Glutamatergic neuron (in vitro differentiated cells): ENCODE measurements at regions not wholly inside any gene's neighbourhood (a gene's known extent, or its start where the extent isn't known, plus 50 kb on each side); places are given as distances from the start of the nearest gene placed in this dataset.

ENCODE experiments used
- DNase-seq: peaks from one replicate; pipeline ENCODE4 v3.0.0; 2022
- H3K27ac Mint-ChIP-seq: one replicate; pipeline ENCODE4 v1.8.0; 2020; ENCODE audit warnings: mild to moderate bottlenecking, mixed read lengths, inconsistent platforms; ENCODE audit not compliant: unreplicated experiment
- H3K27me3 Mint-ChIP-seq: one replicate; pipeline ENCODE4 v1.8.0; 2020; ENCODE audit warnings: mild to moderate bottlenecking, moderate library complexity, mixed read lengths, inconsistent platforms; ENCODE audit not compliant: unreplicated experiment
- H3K36me3 Mint-ChIP-seq: one replicate; pipeline ENCODE4 v1.8.0; 2020; ENCODE audit warnings: mild to moderate bottlenecking, mixed read lengths, inconsistent platforms; ENCODE audit not compliant: unreplicated experiment
- H3K4me1 Mint-ChIP-seq: one replicate; pipeline ENCODE4 v1.8.0; 2020; ENCODE audit warnings: mild to moderate bottlenecking, low read depth, mixed read lengths, inconsistent platforms; ENCODE audit not compliant: unreplicated experiment
- H3K4me3 Mint-ChIP-seq: one replicate; pipeline ENCODE4 v1.8.0; 2020; ENCODE audit warnings: mild to moderate bottlenecking, mixed read lengths, inconsistent platforms; ENCODE audit not compliant: unreplicated experiment
- H3K9me3 Mint-ChIP-seq: one replicate; pipeline ENCODE4 v1.8.0; 2020; ENCODE audit warnings: mild to moderate bottlenecking, moderate library complexity, mixed read lengths, inconsistent platforms; ENCODE audit not compliant: unreplicated experiment
- TF ChIP-seq, protein P1 (sequence below): fragments of 200-600 bp; sonication (generic); IDR thresholded peaks from one replicate; pipeline ENCODE4 v1.5.0; 2021; ENCODE audit not compliant: partially characterized antibody, unreplicated experiment

DNA sequence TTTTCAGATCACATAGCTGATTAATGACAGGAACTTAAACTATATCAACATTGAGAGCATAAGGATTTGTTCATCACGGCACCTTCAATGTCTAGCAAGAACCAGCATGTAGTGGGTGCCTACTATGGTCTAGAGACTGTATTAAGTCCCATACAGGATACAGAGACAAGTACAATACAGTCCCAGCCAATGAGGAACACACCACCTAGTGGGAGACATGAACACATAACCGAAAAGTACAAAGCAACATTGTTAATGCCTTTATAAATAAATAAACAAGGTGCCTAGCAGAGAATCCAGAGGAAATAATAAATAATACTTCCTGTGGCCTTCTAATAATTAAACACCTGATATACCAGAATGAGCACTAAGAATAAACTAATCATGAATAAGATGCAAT, 87.7 kb upstream of the OPCML start:
- Mint-ChIP-seq H3K27me3 (no peaks in the 10 kb centered on the region), H3K4me3 (no peak overlapping the region), H3K4me1 (no peaks in the 10 kb centered on the region), H3K9me3 (peaks cover 3% of the 10 kb centered on the region), H3K36me3 (peaks cover 10% of the 10 kb centered on the region), H3K27ac (no peak overlapping the region)
- no peak for DNase-seq
- TF ChIP-seq, protein P1, sequence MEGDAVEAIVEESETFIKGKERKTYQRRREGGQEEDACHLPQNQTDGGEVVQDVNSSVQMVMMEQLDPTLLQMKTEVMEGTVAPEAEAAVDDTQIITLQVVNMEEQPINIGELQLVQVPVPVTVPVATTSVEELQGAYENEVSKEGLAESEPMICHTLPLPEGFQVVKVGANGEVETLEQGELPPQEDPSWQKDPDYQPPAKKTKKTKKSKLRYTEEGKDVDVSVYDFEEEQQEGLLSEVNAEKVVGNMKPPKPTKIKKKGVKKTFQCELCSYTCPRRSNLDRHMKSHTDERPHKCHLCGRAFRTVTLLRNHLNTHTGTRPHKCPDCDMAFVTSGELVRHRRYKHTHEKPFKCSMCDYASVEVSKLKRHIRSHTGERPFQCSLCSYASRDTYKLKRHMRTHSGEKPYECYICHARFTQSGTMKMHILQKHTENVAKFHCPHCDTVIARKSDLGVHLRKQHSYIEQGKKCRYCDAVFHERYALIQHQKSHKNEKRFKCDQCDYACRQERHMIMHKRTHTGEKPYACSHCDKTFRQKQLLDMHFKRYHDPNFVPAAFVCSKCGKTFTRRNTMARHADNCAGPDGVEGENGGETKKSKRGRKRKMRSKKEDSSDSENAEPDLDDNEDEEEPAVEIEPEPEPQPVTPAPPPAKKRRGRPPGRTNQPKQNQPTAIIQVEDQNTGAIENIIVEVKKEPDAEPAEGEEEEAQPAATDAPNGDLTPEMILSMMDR: peak; percentile 45

DNA sequence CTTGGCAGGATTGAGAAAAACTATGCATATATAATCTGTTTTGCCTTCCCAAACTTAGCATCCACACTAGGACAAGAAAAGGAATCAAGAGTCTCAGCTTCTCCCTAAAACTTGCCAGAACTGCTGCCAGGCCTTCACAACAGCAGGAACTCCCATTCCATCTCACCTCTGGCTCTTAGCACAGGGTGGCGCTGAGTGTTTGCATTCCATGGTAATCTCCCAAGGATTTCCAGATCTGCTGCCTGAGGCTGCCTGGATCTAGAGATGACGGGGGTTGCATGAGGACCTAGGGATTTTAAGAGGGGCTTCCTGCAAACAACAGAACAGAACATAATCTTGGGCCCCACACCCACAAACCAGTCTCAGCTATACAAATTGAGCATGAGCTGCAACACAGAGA, 87.1 kb upstream of the OPCML start:
- no peak for DNase-seq
- Mint-ChIP-seq H3K27ac (no peak overlapping the region), H3K27me3 (no peaks in the 10 kb centered on the region), H3K36me3 (peaks cover 10% of the 10 kb centered on the region), H3K9me3 (peaks cover 3% of the 10 kb centered on the region), H3K4me1 (no peaks in the 10 kb centered on the region), H3K4me3 (no peak overlapping the region)
- TF ChIP-seq, protein P1: no peak

DNA sequence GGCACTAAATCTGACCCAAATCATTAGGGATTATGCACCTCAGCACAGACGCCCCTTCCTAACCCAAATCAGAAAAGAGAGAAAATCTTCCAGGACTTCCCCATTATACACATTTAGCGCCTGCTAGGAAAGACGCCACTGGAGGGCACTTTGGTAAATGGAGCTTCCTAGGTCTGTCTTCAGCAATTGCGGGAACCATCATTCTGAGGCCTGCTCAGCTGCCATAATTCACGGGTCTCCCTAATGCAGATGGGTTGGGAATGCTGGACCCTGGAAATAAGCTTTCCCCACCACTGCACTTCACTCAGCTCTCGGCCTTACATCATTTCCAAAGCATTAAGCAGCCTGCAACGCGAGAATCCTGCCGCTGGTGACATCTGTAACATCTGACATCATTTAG, 86.2 kb upstream of the OPCML start:
- Mint-ChIP-seq H3K9me3 (peaks cover 3% of the 10 kb centered on the region), H3K36me3 (peaks cover 10% of the 10 kb centered on the region), H3K27me3 (no peaks in the 10 kb centered on the region), H3K4me1 (no peaks in the 10 kb centered on the region), H3K4me3 (no peak overlapping the region), H3K27ac (no peak overlapping the region)
- TF ChIP-seq, protein P1: no peak
- no peak for DNase-seq

- H3K27me3 Mint-ChIP-seq: peaks cover 3% of the 10 kb centered on the region
- H3K4me1 Mint-ChIP-seq: no peaks in the 10 kb centered on the region
- DNase-seq: no peak
- TF ChIP-seq, protein P1: no peak
- H3K9me3 Mint-ChIP-seq: no peaks in the 10 kb centered on the region
- H3K27ac Mint-ChIP-seq: no peak overlapping the region
- H3K36me3 Mint-ChIP-seq: peaks cover 7% of the 10 kb centered on the region
- no peak overlapping the region for H3K4me3 Mint-ChIP-seq
Measured at GRCh38 chr11:133608496-133608895, 76.2 kb upstream of the OPCML start.

GRCh38 chr11:133606124-133606523, 73.8 kb upstream of the OPCML start:
- H3K27ac Mint-ChIP-seq: no peak overlapping the region
- DNase-seq: no peak
- H3K9me3 Mint-ChIP-seq: no peaks in the 10 kb centered on the region
- no peak overlapping the region for H3K4me3 Mint-ChIP-seq
- TF ChIP-seq, protein P1: no peak
- no peaks in the 10 kb centered on the region for H3K4me1 Mint-ChIP-seq
- peaks cover 7% of the 10 kb centered on the region for H3K36me3 Mint-ChIP-seq
- H3K27me3 Mint-ChIP-seq: peaks cover 3% of the 10 kb centered on the region
